CD14-positive monocyte (primary cell): ENCODE measurements at regions not wholly inside any gene's neighbourhood (a gene's known extent, or its start where the extent isn't known, plus 50 kb on each side); places are given as distances from the start of the nearest gene placed in this dataset.

Experiments used
- DNase-seq, 3 donors: peaks; one replicate each; pipeline ENCODE4 v3.0.0-alpha.2; 2011 to 2022
- H2AFZ ChIP-seq: 2 replicates; pipeline ENCODE4 v1.6.0; 2012; ENCODE audit warnings: mild to moderate bottlenecking, low read depth, low read length, inconsistent platforms; ENCODE audit not compliant: insufficient read depth, poor library complexity, severe bottlenecking
- H3K27ac ChIP-seq, 2 donors: 1 replicate in 1 of 2; 2 replicates in 1 of 2; pipeline ENCODE4 v1.5.1; 2012 to 2013; ENCODE audit warnings: low read length in 2 of 2, control low read depth in 1 of 2, inconsistent platforms in 1 of 2, low read depth in 1 of 2, mild to moderate bottlenecking in 1 of 2
- H3K27me3 ChIP-seq, 2 donors: one replicate each; pipeline versions ENCODE4 v1.6.0 to v1.6.1; 2011 to 2013; ENCODE audit warnings: low read length in 2 of 2; ENCODE audit not compliant: control insufficient read depth in 2 of 2, insufficient read depth in 2 of 2
- H3K36me3 ChIP-seq, 2 donors: replicated peaks in 1 of 2; 1 replicate in 1 of 2; 2 replicates in 1 of 2; pipeline versions ENCODE4 v1.5.1 to v1.6.1; 2012 to 2013; ENCODE audit warnings: low read length in 2 of 2, control low read depth in 1 of 2, inconsistent platforms in 1 of 2, mild to moderate bottlenecking in 1 of 2; ENCODE audit not compliant: insufficient read depth in 2 of 2, control insufficient read depth in 1 of 2
- H3K4me1 ChIP-seq, 2 donors: 1 replicate in 1 of 2; 2 replicates in 1 of 2; pipeline versions ENCODE4 v1.5.1 to v1.6.1; 2012 to 2013; ENCODE audit warnings: low read length in 2 of 2, control low read depth in 1 of 2, inconsistent platforms in 1 of 2, mild to moderate bottlenecking in 1 of 2, moderate library complexity in 1 of 2; ENCODE audit not compliant: insufficient read depth in 2 of 2, control insufficient read depth in 1 of 2
- H3K4me2 ChIP-seq: replicated peaks from 2 replicates; pipeline ENCODE3; 2012; ENCODE audit warnings: low read length, moderate library complexity, mild to moderate bottlenecking; ENCODE audit not compliant: poor library complexity, severe bottlenecking; ENCODE audit errors: extremely low read depth
- H3K4me3 ChIP-seq, 3 experiments: fragments of 200-600 bp in 1 of 3; sonication (generic) in 1 of 3; replicated peaks in 1 of 3; 1 replicate in 2 of 3; 2 replicates in 1 of 3; pipeline ENCODE4 v1.5.1; 2011 to 2013; ENCODE audit warnings: low read length in 3 of 3, mild to moderate bottlenecking in 3 of 3, control low read depth in 2 of 3, low read depth in 2 of 3, inconsistent platforms in 1 of 3, moderate library complexity in 1 of 3
- H3K79me2 ChIP-seq: 2 replicates; pipeline ENCODE4 v1.6.0; 2012; ENCODE audit warnings: mild to moderate bottlenecking, control low read depth, inconsistent platforms, low read length, moderate library complexity; ENCODE audit not compliant: insufficient read depth
- H3K9ac ChIP-seq: 2 replicates; pipeline ENCODE4 v1.6.0; 2017; ENCODE audit warnings: low read length, mild to moderate bottlenecking; ENCODE audit not compliant: insufficient read depth, poor library complexity, severe bottlenecking
- H3K9me3 ChIP-seq, 2 donors: replicated peaks in 1 of 2; 1 replicate in 1 of 2; 2 replicates in 1 of 2; pipeline versions ENCODE4 v1.5.1 to v1.6.1; 2012 to 2013; ENCODE audit warnings: low read length in 2 of 2, control low read depth in 1 of 2; ENCODE audit not compliant: control insufficient read depth in 1 of 2, insufficient read depth in 1 of 2
- H4K20me1 ChIP-seq: 2 replicates; pipeline ENCODE4 v1.6.0; 2012; ENCODE audit warnings: mild to moderate bottlenecking, low read length, control low read depth, moderate library complexity; ENCODE audit not compliant: insufficient read depth
- H3K27ac Mint-ChIP-seq, 7 donors: one replicate each; pipeline ENCODE4 v1.8.0; 2020; ENCODE audit warnings: mild to moderate bottlenecking in 7 of 7, mixed read lengths in 7 of 7, moderate library complexity in 6 of 7, inconsistent platforms in 2 of 7
- H3K27me3 Mint-ChIP-seq, 3 donors: one replicate each; pipeline ENCODE4 v1.8.0; 2021 to 2022; ENCODE audit warnings: low read depth in 3 of 3, mild to moderate bottlenecking in 3 of 3, mixed read lengths in 3 of 3, moderate library complexity in 3 of 3, inconsistent platforms in 1 of 3
- H3K36me3 Mint-ChIP-seq, 2 donors: one replicate each; pipeline ENCODE4 v1.8.0; 2020; ENCODE audit warnings: mixed read lengths in 2 of 2, inconsistent platforms in 1 of 2, mild to moderate bottlenecking in 1 of 2
- H3K4me1 Mint-ChIP-seq: one replicate; pipeline ENCODE4 v1.8.0; 2020; ENCODE audit warnings: mild to moderate bottlenecking, mixed read lengths
- H3K4me3 Mint-ChIP-seq, 2 donors: one replicate each; pipeline ENCODE4 v1.8.0; 2020; ENCODE audit warnings: mild to moderate bottlenecking in 2 of 2, mixed read lengths in 2 of 2, moderate library complexity in 1 of 2
- H3K9me3 Mint-ChIP-seq, 7 donors: one replicate each; pipeline ENCODE4 v1.8.0; 2020 to 2022; ENCODE audit warnings: mixed read lengths in 7 of 7, mild to moderate bottlenecking in 6 of 7, moderate library complexity in 6 of 7, inconsistent platforms in 2 of 7
- CTCF ChIP-seq: fragments of 200-600 bp; IDR thresholded peaks from one replicate; pipeline ENCODE4 v1.8.0; 2022; ENCODE audit warnings: antibody characterized with exemption, mild to moderate bottlenecking
- WGBS: methylation state at CpG from one replicate; pipeline ENCODE4 v1.1.5; 2013; ENCODE audit warnings: missing lambda C conversion rate; ENCODE audit not compliant: insufficient coverage; 5-methylcytosine and 5-hydroxymethylcytosine counted together
- intact Hi-C, 2 donors: fragments of 100-400 bp; cut with micrococcal nuclease; formaldehyde crosslinking; loops; one replicate each; pipeline versions ENCODE4 v1.15.0 to v1.15.1; 2023

GRCh38 chr7:121744319-121744718, 128.6 kb upstream of the PTPRZ1 start:
- intact Hi-C loops: no loop called here
- Mint-ChIP-seq H3K27ac (no peak overlapping the region), H3K4me1 (no peaks in the 10 kb centered on the region), H3K36me3 (no peaks in the 10 kb centered on the region), H3K9me3 (peaks cover 0 to 2% (median 0%) of the 10 kb centered on the region in 7 donors), H3K27me3 (peaks cover 0 to 2% (median 0%) of the 10 kb centered on the region in 3 donors), H3K4me3 (no peak overlapping the region)
- Histone ChIP-seq H3K9ac (no peak overlapping the region), H3K79me2 (no peaks in the 10 kb centered on the region), H3K4me2 (no peak overlapping the region), H3K4me3 (no peak overlapping the region), H3K36me3 (no peaks in the 10 kb centered on the region), H3K9me3 (no peaks in the 10 kb centered on the region), H3K27ac (no peak overlapping the region), H4K20me1 (no peaks in the 10 kb centered on the region), H2AFZ (no peak overlapping the region), H3K27me3 (no peaks in the 10 kb centered on the region), H3K4me1 (no peaks in the 10 kb centered on the region)
- no CpG with 5 or more reads among the region's 3 CpGs for WGBS
- DNase-seq: no peak
- TF ChIP-seq CTCF: no peak

- H3K27ac ChIP-seq: no peak overlapping the region
- TF ChIP-seq CTCF: no peak
- peaks cover 0 to 2% (median 0%) of the 10 kb centered on the region in 7 donors for H3K9me3 Mint-ChIP-seq
- no peaks in the 10 kb centered on the region for H3K9me3 ChIP-seq
- H3K4me2 ChIP-seq: no peak overlapping the region
- H3K27me3 ChIP-seq: no peaks in the 10 kb centered on the region
- H3K27me3 Mint-ChIP-seq: peaks cover 0 to 4% (median 1%) of the 10 kb centered on the region in 3 donors
- no peak overlapping the region for H3K9ac ChIP-seq
- H3K4me1 ChIP-seq: no peaks in the 10 kb centered on the region
- no peaks in the 10 kb centered on the region for H3K79me2 ChIP-seq
- no peaks in the 10 kb centered on the region for H3K36me3 ChIP-seq
- H3K4me3 ChIP-seq: no peak overlapping the region
- H3K36me3 Mint-ChIP-seq: no peaks in the 10 kb centered on the region
- intact Hi-C loops: no loop called here
- H4K20me1 ChIP-seq: no peaks in the 10 kb centered on the region
- H3K27ac Mint-ChIP-seq: no peak overlapping the region
- H3K4me1 Mint-ChIP-seq: no peaks in the 10 kb centered on the region
- no peak overlapping the region for H3K4me3 Mint-ChIP-seq
- H2AFZ ChIP-seq: no peak overlapping the region
- no peak for DNase-seq
These were observed 131.1 kb upstream of the PTPRZ1 start for GRCh38 chr7:121741896-121742295.
